ENCODE measurements at regions not wholly inside any gene's neighbourhood (a gene's known extent, or its start where the extent isn't known, plus 50 kb on each side); places are given as distances from the start of the nearest gene placed in this dataset.
"Not testable (repeated sequence)": the region's sequence is repeated elsewhere in the genome, so short reads cannot be mapped to it uniquely, and the experiment has no call there.

GRCh38 chr15:24202297-24202696, 473.3 kb upstream of the NPAP1 start:
- H3K36me3 Mint-ChIP-seq; H3K4me1 ChIP-seq (ENCODE audit: control insufficient read depth, insufficient read depth, low read length); DNase-seq; H3K27ac ChIP-seq (ENCODE audit: low read length); H3K27ac Mint-ChIP-seq; H3K4me3 Mint-ChIP-seq; H3K4me3 ChIP-seq (ENCODE audit: low read length); ATAC-seq; intact Hi-C loops (cut with micrococcal nuclease); H3K27me3 Mint-ChIP-seq (ENCODE audit: low read depth in 2 of 2); H3K36me3 ChIP-seq (ENCODE audit: control insufficient read depth, insufficient read depth, low read length); H3K9me3 ChIP-seq (ENCODE audit: control insufficient read depth, insufficient read depth, low read length); H3K27me3 ChIP-seq (ENCODE audit: control insufficient read depth, insufficient read depth, low read length); H3K4me1 Mint-ChIP-seq; H3K9me3 Mint-ChIP-seq: not testable (repeated sequence)
- WGBS (ENCODE audit: insufficient coverage) = no CpG with 5 or more reads among the region's 2 CpGs

GRCh38 chr15:24211742-24212476, 463.7 kb upstream of the NPAP1 start:
- H3K9me3 ChIP-seq (ENCODE audit: control insufficient read depth, insufficient read depth, low read length); H3K27me3 Mint-ChIP-seq (ENCODE audit: low read depth in 2 of 2); DNase-seq; H3K4me1 ChIP-seq (ENCODE audit: control insufficient read depth, insufficient read depth, low read length); H3K4me3 ChIP-seq (ENCODE audit: low read length); H3K27ac Mint-ChIP-seq; H3K36me3 ChIP-seq (ENCODE audit: control insufficient read depth, insufficient read depth, low read length); intact Hi-C loops (cut with micrococcal nuclease); ATAC-seq; H3K27me3 ChIP-seq (ENCODE audit: control insufficient read depth, insufficient read depth, low read length); H3K4me3 Mint-ChIP-seq; H3K27ac ChIP-seq (ENCODE audit: low read length); H3K36me3 Mint-ChIP-seq; H3K4me1 Mint-ChIP-seq: not testable (repeated sequence)
- WGBS (ENCODE audit: insufficient coverage) = 83% methylated on average over 2 of the region's 6 CpGs
- H3K9me3 Mint-ChIP-seq = peaks cover 6 to 16% of the 10 kb centered on the region in 2 donors

GRCh38 chr15:24223739-24224138, 451.8 kb upstream of the NPAP1 start:
- Histone ChIP-seq H3K27me3 (ENCODE audit: control insufficient read depth, insufficient read depth, low read length) (no peaks in the 10 kb centered on the region), H3K4me3 (ENCODE audit: low read length) (no peak overlapping the region), H3K4me1 (ENCODE audit: control insufficient read depth, insufficient read depth, low read length) (no peaks in the 10 kb centered on the region), H3K36me3 (ENCODE audit: control insufficient read depth, insufficient read depth, low read length) (no peaks in the 10 kb centered on the region), H3K27ac (ENCODE audit: low read length) (no peak overlapping the region), H3K9me3 (ENCODE audit: control insufficient read depth, insufficient read depth, low read length) (no peaks in the 10 kb centered on the region)
- no peak overlapping the region for H3K4me3 Mint-ChIP-seq
- no peaks in the 10 kb centered on the region for H3K4me1 Mint-ChIP-seq
- 75% methylated on average over 7 of the region's 7 CpGs for WGBS (ENCODE audit: insufficient coverage)
- DNase-seq (no peak), ATAC-seq (no peak)
- peaks cover 9 to 23% of the 10 kb centered on the region in 2 donors for H3K9me3 Mint-ChIP-seq
- no peak overlapping the region for H3K27ac Mint-ChIP-seq
- H3K27me3 Mint-ChIP-seq (ENCODE audit: low read depth in 2 of 2) = no peaks in the 10 kb centered on the region
- no peak for TF ChIP-seq CTCF (IDR thresholded peaks at IDR 0.05)
- peaks cover 7% of the 10 kb centered on the region for H3K36me3 Mint-ChIP-seq
- intact Hi-C loops (cut with micrococcal nuclease) = no loop called here

- no peak overlapping the region for H3K27ac ChIP-seq (ENCODE audit: low read length)
- intact Hi-C loops (cut with micrococcal nuclease) = no loop called here
- no peaks in the 10 kb centered on the region for H3K4me1 Mint-ChIP-seq
- no peak overlapping the region for H3K4me3 Mint-ChIP-seq
- peaks cover 7% of the 10 kb centered on the region for H3K36me3 Mint-ChIP-seq
- no peaks in the 10 kb centered on the region for H3K4me1 ChIP-seq (ENCODE audit: control insufficient read depth, insufficient read depth, low read length)
- ATAC-seq (no peak), DNase-seq (no peak)
- H3K27me3 ChIP-seq (ENCODE audit: control insufficient read depth, insufficient read depth, low read length) = no peaks in the 10 kb centered on the region
- H3K9me3 Mint-ChIP-seq = peaks cover 12 to 23% of the 10 kb centered on the region in 2 donors
- no peaks in the 10 kb centered on the region for H3K36me3 ChIP-seq (ENCODE audit: control insufficient read depth, insufficient read depth, low read length)
- no peak overlapping the region for H3K4me3 ChIP-seq (ENCODE audit: low read length)
- no peaks in the 10 kb centered on the region for H3K27me3 Mint-ChIP-seq (ENCODE audit: low read depth in 2 of 2)
- TF ChIP-seq CTCF (IDR thresholded peaks at IDR 0.05) = no peak
- H3K27ac Mint-ChIP-seq = no peak overlapping the region
- no peaks in the 10 kb centered on the region for H3K9me3 ChIP-seq (ENCODE audit: control insufficient read depth, insufficient read depth, low read length)
- WGBS (ENCODE audit: insufficient coverage) = 71% methylated on average over 1 of the region's 1 CpG
These were observed 451.4 kb upstream of the NPAP1 start for GRCh38 chr15:24224161-24224560.

GRCh38 chr15:24228922-24229321, 446.7 kb upstream of the NPAP1 start:
- 85% methylated on average over 7 of the region's 7 CpGs for WGBS (ENCODE audit: insufficient coverage)
- H3K9me3 ChIP-seq (ENCODE audit: control insufficient read depth, insufficient read depth, low read length); DNase-seq; intact Hi-C loops (cut with micrococcal nuclease); H3K4me1 Mint-ChIP-seq; H3K36me3 Mint-ChIP-seq; H3K4me1 ChIP-seq (ENCODE audit: control insufficient read depth, insufficient read depth, low read length); H3K27ac Mint-ChIP-seq; H3K36me3 ChIP-seq (ENCODE audit: control insufficient read depth, insufficient read depth, low read length); H3K27me3 Mint-ChIP-seq (ENCODE audit: low read depth in 2 of 2); H3K27me3 ChIP-seq (ENCODE audit: control insufficient read depth, insufficient read depth, low read length); H3K27ac ChIP-seq (ENCODE audit: low read length); ATAC-seq; H3K4me3 ChIP-seq (ENCODE audit: low read length); H3K4me3 Mint-ChIP-seq: not testable (repeated sequence)
- H3K9me3 Mint-ChIP-seq = peaks cover 10 to 22% of the 10 kb centered on the region in 2 donors

GRCh38 chr15:24233134-24233533, 442.4 kb upstream of the NPAP1 start:
- peaks cover 12 to 18% of the 10 kb centered on the region in 2 donors for H3K9me3 Mint-ChIP-seq
- H3K27ac ChIP-seq (ENCODE audit: low read length); H3K27me3 ChIP-seq (ENCODE audit: control insufficient read depth, insufficient read depth, low read length); H3K9me3 ChIP-seq (ENCODE audit: control insufficient read depth, insufficient read depth, low read length); H3K4me3 Mint-ChIP-seq; ATAC-seq; H3K27me3 Mint-ChIP-seq (ENCODE audit: low read depth in 2 of 2); H3K27ac Mint-ChIP-seq; H3K4me3 ChIP-seq (ENCODE audit: low read length); H3K36me3 ChIP-seq (ENCODE audit: control insufficient read depth, insufficient read depth, low read length); H3K4me1 ChIP-seq (ENCODE audit: control insufficient read depth, insufficient read depth, low read length); H3K36me3 Mint-ChIP-seq; intact Hi-C loops (cut with micrococcal nuclease); H3K4me1 Mint-ChIP-seq; DNase-seq: not testable (repeated sequence)
- WGBS (ENCODE audit: insufficient coverage) = 58% methylated on average over 2 of the region's 3 CpGs

GRCh38 chr15:24240580-24240979, 435.0 kb upstream of the NPAP1 start:
- WGBS (ENCODE audit: insufficient coverage) = 92% methylated on average over 4 of the region's 5 CpGs
- H3K4me3 ChIP-seq (ENCODE audit: low read length); H3K27ac ChIP-seq (ENCODE audit: low read length); H3K36me3 Mint-ChIP-seq; H3K4me1 Mint-ChIP-seq; H3K27ac Mint-ChIP-seq; H3K27me3 Mint-ChIP-seq (ENCODE audit: low read depth in 2 of 2); ATAC-seq; DNase-seq; H3K36me3 ChIP-seq (ENCODE audit: control insufficient read depth, insufficient read depth, low read length); intact Hi-C loops (cut with micrococcal nuclease); H3K27me3 ChIP-seq (ENCODE audit: control insufficient read depth, insufficient read depth, low read length); H3K9me3 Mint-ChIP-seq; H3K4me1 ChIP-seq (ENCODE audit: control insufficient read depth, insufficient read depth, low read length); H3K9me3 ChIP-seq (ENCODE audit: control insufficient read depth, insufficient read depth, low read length); H3K4me3 Mint-ChIP-seq: not testable (repeated sequence)
